H9 (cell line): ENCODE measurements at regions not wholly inside any gene's neighbourhood (a gene's known extent, or its start where the extent isn't known, plus 50 kb on each side); places are given as distances from the start of the nearest gene placed in this dataset.

Experiments used
- DNase-seq: peaks from one replicate; pipeline ENCODE4 v3.0.0-alpha.2; 2017
- H2AFZ ChIP-seq: one replicate; pipeline ENCODE4 v1.6.1; 2013; ENCODE audit warnings: mild to moderate bottlenecking, low read length, control low read depth, moderate library complexity
- H2AK5ac ChIP-seq: 2 replicates; pipeline ENCODE4 v1.6.1; 2013; ENCODE audit warnings: low read length, control low read depth, mixed read lengths; ENCODE audit not compliant: insufficient read length
- H2BK120ac ChIP-seq: one replicate; pipeline ENCODE4 v1.6.1; 2013; ENCODE audit warnings: low read depth, mild to moderate bottlenecking, low read length, control low read depth, inconsistent platforms; ENCODE audit not compliant: poor library complexity, severe bottlenecking
- H2BK12ac ChIP-seq: 2 replicates; pipeline ENCODE4 v1.6.1; 2013; ENCODE audit warnings: low read length, control low read depth, mixed read lengths, low read depth; ENCODE audit not compliant: insufficient read length
- H2BK15ac ChIP-seq: 2 replicates; pipeline ENCODE4 v1.6.1; 2013; ENCODE audit warnings: low read depth, low read length, control low read depth
- H2BK20ac ChIP-seq: one replicate; pipeline ENCODE4 v1.6.1; 2013; ENCODE audit warnings: low read depth, mild to moderate bottlenecking, low read length, control low read depth, inconsistent platforms; ENCODE audit not compliant: poor library complexity, severe bottlenecking
- H2BK5ac ChIP-seq: 2 replicates; pipeline ENCODE4 v1.6.1; 2013; ENCODE audit warnings: low read length, control low read depth, mixed read lengths; ENCODE audit not compliant: insufficient read length
- H3K14ac ChIP-seq: 2 replicates; pipeline ENCODE4 v1.6.1; 2013; ENCODE audit warnings: low read length, control low read depth; ENCODE audit not compliant: insufficient read depth
- H3K18ac ChIP-seq: 2 replicates; pipeline ENCODE4 v1.6.1; 2013; ENCODE audit warnings: low read depth, mild to moderate bottlenecking, mixed read lengths, low read length, control low read depth; ENCODE audit not compliant: insufficient read length
- H3K23ac ChIP-seq: 2 replicates; pipeline ENCODE4 v1.6.1; 2013; ENCODE audit warnings: low read length, control low read depth, mixed read lengths, low read depth; ENCODE audit not compliant: insufficient read length
- H3K23me2 ChIP-seq: 2 replicates; pipeline ENCODE4 v1.6.1; 2013; ENCODE audit warnings: low read depth, mild to moderate bottlenecking, mixed read lengths, low read length, control low read depth; ENCODE audit not compliant: insufficient read length, poor library complexity, severe bottlenecking
- H3K27ac ChIP-seq: 2 replicates; pipeline ENCODE4 v1.5.1; 2013; ENCODE audit warnings: low read length, control low read depth, mixed read lengths, low read depth; ENCODE audit not compliant: insufficient read length
- H3K27me3 ChIP-seq: 2 replicates; pipeline ENCODE4 v1.6.1; 2013; ENCODE audit warnings: low read length, control low read depth, inconsistent platforms; ENCODE audit not compliant: insufficient read depth
- H3K4ac ChIP-seq: 2 replicates; pipeline ENCODE4 v1.6.1; 2013; ENCODE audit warnings: low read depth, mild to moderate bottlenecking, control low read depth, inconsistent platforms, low read length, moderate library complexity
- H3K4me1 ChIP-seq: 2 replicates; pipeline ENCODE4 v1.6.1; 2013; ENCODE audit warnings: low read length, control low read depth, inconsistent platforms; ENCODE audit not compliant: insufficient read depth
- H3K4me2 ChIP-seq: 2 replicates; pipeline ENCODE4 v1.6.1; 2013; ENCODE audit warnings: low read length, control low read depth, mixed read lengths; ENCODE audit not compliant: insufficient read length, insufficient read depth
- H3K56ac ChIP-seq: 2 replicates; pipeline ENCODE4 v1.6.1; 2013; ENCODE audit warnings: low read depth, mild to moderate bottlenecking, mixed read lengths, low read length, control low read depth; ENCODE audit not compliant: insufficient read length
- H3K79me1 ChIP-seq: 2 replicates; pipeline ENCODE4 v1.6.1; 2013; ENCODE audit warnings: low read depth, mild to moderate bottlenecking, moderate library complexity, low read length, control low read depth, inconsistent platforms; ENCODE audit not compliant: insufficient read depth, poor library complexity, severe bottlenecking
- H3K79me2 ChIP-seq: 2 replicates; pipeline ENCODE4 v1.6.1; 2013; ENCODE audit warnings: low read length, control low read depth, inconsistent platforms; ENCODE audit not compliant: insufficient read depth
- H3K9ac ChIP-seq: 2 replicates; pipeline ENCODE4 v1.6.1; 2013; ENCODE audit warnings: low read length, control low read depth, mixed read lengths; ENCODE audit not compliant: insufficient read length; ENCODE audit errors: extremely low read depth
- H3K9me3 ChIP-seq: one replicate; pipeline ENCODE4 v1.6.1; 2013; ENCODE audit warnings: low read depth, low read length, inconsistent platforms; ENCODE audit not compliant: control insufficient read depth
- H3T11ph ChIP-seq: one replicate; pipeline ENCODE4 v1.6.1; 2013; ENCODE audit warnings: mild to moderate bottlenecking, low read length, control low read depth, inconsistent platforms
- H4K20me1 ChIP-seq: one replicate; pipeline ENCODE4 v1.6.1; 2013; ENCODE audit not compliant: control insufficient read depth, insufficient read length, insufficient read depth
- H4K5ac ChIP-seq: 2 replicates; pipeline ENCODE4 v1.6.1; 2013; ENCODE audit warnings: low read depth, mild to moderate bottlenecking, mixed read lengths, low read length, control low read depth; ENCODE audit not compliant: insufficient read length
- H4K8ac ChIP-seq: replicated peaks from 2 replicates; pipeline ENCODE4 v1.6.1; 2013; ENCODE audit warnings: low read length, control low read depth, mixed read lengths, low read depth; ENCODE audit not compliant: insufficient read length
- H4K91ac ChIP-seq: 2 replicates; pipeline ENCODE4 v1.6.1; 2013; ENCODE audit warnings: low read depth, mild to moderate bottlenecking, moderate library complexity, mixed read lengths, low read length, control low read depth; ENCODE audit not compliant: insufficient read length
- H3K27ac Mint-ChIP-seq, 3 experiments: 2 replicates in 2 of 3; 3 replicates in 1 of 3; pipeline ENCODE4 v1.8.0; 2020 to 2021; ENCODE audit warnings: mixed read lengths in 3 of 3, mild to moderate bottlenecking in 1 of 3, moderate library complexity in 1 of 3
- H3K27me3 Mint-ChIP-seq: 2 replicates; pipeline ENCODE4 v1.8.0; 2021; ENCODE audit warnings: low read depth, mild to moderate bottlenecking, moderate library complexity, mixed read lengths
- H3K36me3 Mint-ChIP-seq, 3 experiments: 2 replicates in 2 of 3; 3 replicates in 1 of 3; pipeline ENCODE4 v1.8.0; 2020 to 2021; ENCODE audit warnings: low read depth in 3 of 3, mixed read lengths in 3 of 3; ENCODE audit not compliant: insufficient read depth in 1 of 3
- H3K4me1 Mint-ChIP-seq, 2 experiments: 2 replicates each; pipeline ENCODE4 v1.8.0; 2020; ENCODE audit warnings: mixed read lengths in 2 of 2
- H3K4me3 Mint-ChIP-seq, 2 experiments: 2 replicates in 1 of 2; 3 replicates in 1 of 2; pipeline ENCODE4 v1.8.0; 2020 to 2021; ENCODE audit warnings: mild to moderate bottlenecking in 2 of 2, mixed read lengths in 2 of 2, moderate library complexity in 1 of 2
- H3K9me3 Mint-ChIP-seq, 2 experiments: 2 replicates in 1 of 2; 3 replicates in 1 of 2; pipeline ENCODE4 v1.8.0; 2020; ENCODE audit warnings: mild to moderate bottlenecking in 2 of 2, mixed read lengths in 2 of 2, moderate library complexity in 1 of 2
- CTCF ChIP-seq: fragments of 200-600 bp; sonication (generic); conservative IDR thresholded peaks from 3 replicates; pipeline ENCODE4 v1.8.0; 2021; ENCODE audit warnings: antibody characterized with exemption, mild to moderate bottlenecking
- WGBS: extraction: QIAGEN DNeasy Blood & Tissue Kit; methylation state at CpG from one replicate; pipeline ENCODE4 v1.1.7; 2013; ENCODE audit warnings: missing lambda C conversion rate, low lambda C conversion rate, mixed read lengths; ENCODE audit not compliant: insufficient read length; ENCODE audit errors: extremely low coverage; 5-methylcytosine and 5-hydroxymethylcytosine counted together

- Histone ChIP-seq H3K18ac (no peak overlapping the region), H2BK120ac (no peak overlapping the region), H3K23me2 (no peaks in the 10 kb centered on the region), H3K4me2 (no peak overlapping the region), H3K4ac (no peak overlapping the region), H2BK20ac (no peak overlapping the region), H2AFZ (no peak overlapping the region), H4K20me1 (no peaks in the 10 kb centered on the region), H4K5ac (no peak overlapping the region), H3T11ph (no peak overlapping the region), H3K23ac (no peak overlapping the region), H3K27me3 (no peaks in the 10 kb centered on the region), H2BK5ac (no peak overlapping the region), H2AK5ac (no peak overlapping the region), H3K4me1 (no peaks in the 10 kb centered on the region; the same call in 1 of the 2 replicates), H3K79me2 (no peaks in the 10 kb centered on the region), H3K9ac (no peak overlapping the region), H3K79me1 (no peaks in the 10 kb centered on the region), H4K91ac (no peak overlapping the region), H3K14ac (no peak overlapping the region), H3K9me3 (no peaks in the 10 kb centered on the region), H3K27ac (no peak overlapping the region), H2BK15ac (no peak overlapping the region), H3K56ac (no peak overlapping the region), H2BK12ac (no peak overlapping the region), H4K8ac (no peak overlapping the region)
- H3K4me3 Mint-ChIP-seq, result no peak overlapping the region
- no peaks in the 10 kb centered on the region for H3K36me3 Mint-ChIP-seq
- no peak for TF ChIP-seq CTCF
- DNase-seq, result no peak
- no peaks in the 10 kb centered on the region for H3K9me3 Mint-ChIP-seq
- H3K27me3 Mint-ChIP-seq, result peaks cover 1% of the 10 kb centered on the region; the same call in 1 of the 2 replicates
- no CpG with 5 or more reads among the region's 27 CpGs for WGBS
- H3K27ac Mint-ChIP-seq, result 0 out of 7 replicates have a peak overlapping the region, but pooled peaks of 1 of the 3 experiments have one; percentile 53
- peaks cover 9 to 12% of the 10 kb centered on the region in 2 experiments for H3K4me1 Mint-ChIP-seq
These were observed 396.2 kb upstream of the IRX4 start for GRCh38 chr5:2278825-2279456.
